ENCODE measurements at regions not wholly inside any gene's neighbourhood (a gene's known extent, or its start where the extent isn't known, plus 50 kb on each side); places are given as distances from the start of the nearest gene placed in this dataset.

DNA sequence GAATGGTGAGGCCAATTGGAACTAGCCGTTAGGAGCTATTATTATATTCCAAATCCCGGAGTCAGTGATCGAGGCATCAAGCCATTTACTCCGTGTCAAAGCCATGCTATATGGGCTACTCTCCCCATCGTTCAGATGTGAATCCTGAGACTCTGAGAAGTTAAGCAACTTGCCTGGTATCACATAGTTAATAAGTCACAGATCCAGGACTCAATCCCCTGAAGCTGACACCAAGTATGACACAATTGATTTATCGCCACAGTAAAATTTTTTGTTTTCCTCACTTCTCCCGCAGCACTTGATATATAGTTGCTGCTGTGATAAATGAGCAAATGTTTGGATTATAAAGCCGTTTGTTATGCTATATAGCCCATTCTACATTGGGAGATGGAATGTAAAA is 50.8 kb upstream of the TSHZ2 start:
- H2AFZ ChIP-seq (replicated peaks; ENCODE audit: low read length, poor library complexity): no peak overlapping the region
- H2AK5ac ChIP-seq (ENCODE audit: low read depth, low read length): no peak overlapping the region
- H2AK9ac ChIP-seq (replicated peaks; ENCODE audit: low read depth, low read length, poor library complexity): no peak overlapping the region
- no peak overlapping the region for H2BK5ac ChIP-seq (ENCODE audit: low read depth, low read length, poor library complexity, severe bottlenecking)
- H4K20me1 ChIP-seq (ENCODE audit: insufficient read depth, low read length): no peaks in the 10 kb centered on the region
- no peak overlapping the region for H3K9ac ChIP-seq (ENCODE audit: low read depth, low read length)
- in situ Hi-C loops (cut with MboI; ENCODE audit: low sequenced_read_pairs): no loop called here
- no peak overlapping the region for H3K4ac ChIP-seq (ENCODE audit: low read depth, low read length)
- DNase-seq: no peak
- H2BK20ac ChIP-seq (ENCODE audit: low read depth, low read length): no peak overlapping the region
- no peak overlapping the region for H3K18ac ChIP-seq (ENCODE audit: low read depth, low read length)
- 100% methylated on average over 2 of the region's 8 CpGs; no CpG with 5 or more reads in 1 of the 2 experiments for WGBS, 2 experiments (ENCODE audit: extremely low coverage in 2 of 2, insufficient read length in 1 of 2)
- POLR2A ChIA-PET (ENCODE audit: unreplicated experiment): no interaction called here
- H3K14ac ChIP-seq (replicated peaks; ENCODE audit: low read depth, low read length): no peak overlapping the region
- no peak overlapping the region for H2BK120ac ChIP-seq (ENCODE audit: low read depth, low read length)
- no peak overlapping the region for H3K23ac ChIP-seq (ENCODE audit: low read depth, low read length)
- no peak for ATAC-seq (ENCODE audit: low read depth)
- TF ChIP-seq RCOR1 (IDR thresholded peaks at IDR 0.05; ENCODE audit: insufficient replicate concordance, low read length) (no peak), RAD21 (IDR thresholded peaks at IDR 0.05; ENCODE audit: low read length) (no peak), CTCF (conservative IDR thresholded peaks at IDR 0.05; ENCODE audit: low read depth, low read length) (no peak), POLR2A (IDR thresholded peaks at IDR 0.05; ENCODE audit: low read depth, low read length) (no peak), BHLHE40 (IDR thresholded peaks at IDR 0.05; ENCODE audit: low read depth, low read length) (no peak), SMC3 (IDR thresholded peaks at IDR 0.05; ENCODE audit: low read depth, low read length) (no peak), RFX5 (IDR thresholded peaks at IDR 0.05; ENCODE audit: low read depth, low read length) (no peak), FOS (IDR thresholded peaks at IDR 0.05; ENCODE audit: low read depth, low read length) (no peak), MAZ (IDR thresholded peaks at IDR 0.05; ENCODE audit: borderline replicate concordance, low read depth, low read length) (no peak)
- TF ChIP-seq, protein P1, sequence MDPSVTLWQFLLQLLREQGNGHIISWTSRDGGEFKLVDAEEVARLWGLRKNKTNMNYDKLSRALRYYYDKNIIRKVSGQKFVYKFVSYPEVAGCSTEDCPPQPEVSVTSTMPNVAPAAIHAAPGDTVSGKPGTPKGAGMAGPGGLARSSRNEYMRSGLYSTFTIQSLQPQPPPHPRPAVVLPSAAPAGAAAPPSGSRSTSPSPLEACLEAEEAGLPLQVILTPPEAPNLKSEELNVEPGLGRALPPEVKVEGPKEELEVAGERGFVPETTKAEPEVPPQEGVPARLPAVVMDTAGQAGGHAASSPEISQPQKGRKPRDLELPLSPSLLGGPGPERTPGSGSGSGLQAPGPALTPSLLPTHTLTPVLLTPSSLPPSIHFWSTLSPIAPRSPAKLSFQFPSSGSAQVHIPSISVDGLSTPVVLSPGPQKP (IDR thresholded peaks at IDR 0.05; ENCODE audit: borderline replicate concordance, low read depth, low read length): no peak
- no peak overlapping the region for H4K5ac ChIP-seq (ENCODE audit: low read depth, low read length)
- CTCF ChIA-PET: no interaction called here
- no peak overlapping the region for H4K91ac ChIP-seq (ENCODE audit: insufficient read depth, low read depth, low read length)
- no peak overlapping the region for H3K4me2 ChIP-seq (ENCODE audit: low read depth, low read length)
- H3K79me1 ChIP-seq (ENCODE audit: low read depth in 1 of 2, low read length in 2 of 2): no peaks in the 10 kb centered on the region
- no peaks in the 10 kb centered on the region for H3K9me1 ChIP-seq (ENCODE audit: insufficient read depth, low read length)
- no TSS peak for BruUV-seq (replicated peaks)
- H3K4me1 ChIP-seq (ENCODE audit: control insufficient read depth, insufficient read depth, low read length): no peaks in the 10 kb centered on the region
- H3K27ac ChIP-seq (ENCODE audit: insufficient read depth, low read length): no peak overlapping the region
- H3K36me3 ChIP-seq (ENCODE audit: control insufficient read depth, insufficient read depth, low read length): no peaks in the 10 kb centered on the region
- H3K4me3 ChIP-seq (ENCODE audit: insufficient read depth, low read depth, low read length): no peak overlapping the region
- peaks cover 2% of the 10 kb centered on the region; the same call in 1 of the 2 replicates for H3K9me3 ChIP-seq (ENCODE audit: control insufficient read depth, insufficient read depth, low read length)
- H3K27me3 ChIP-seq (ENCODE audit: control insufficient read depth, insufficient read depth, low read length): no peaks in the 10 kb centered on the region
- H4K8ac ChIP-seq (ENCODE audit: low read depth in 2 of 2, low read length in 2 of 2): no peak overlapping the region
- no peak overlapping the region for H3K56ac ChIP-seq (ENCODE audit: extremely low read depth, insufficient read depth, low read length)
- intact Hi-C loops (cut with micrococcal nuclease): no loop called here
- H2BK15ac ChIP-seq (ENCODE audit: low read depth, low read length): no peak overlapping the region
- dilution Hi-C loops (cut with HindIII; ENCODE audit: low sequenced_read_pairs, unreplicated experiment): no loop called here

All from IMR-90 (cell line).